KMS-11 (cell line): ENCODE measurements at regions not wholly inside any gene's neighbourhood (a gene's known extent, or its start where the extent isn't known, plus 50 kb on each side); places are given as distances from the start of the nearest gene placed in this dataset.

Experiments used
- H2AFZ ChIP-seq: fragments of 200-600 bp; sonication (generic); 2 replicates; pipeline ENCODE4 v1.6.1; 2016; ENCODE audit warnings: antibody characterized with exemption, mixed run types, low read depth
- H3K27ac ChIP-seq: fragments of 200-600 bp; sonication (generic); 2 replicates; pipeline ENCODE4 v1.6.1; 2016; ENCODE audit warnings: mild to moderate bottlenecking, mixed run types
- H3K27me3 ChIP-seq: fragments of 200-600 bp; sonication (generic); 2 replicates; pipeline ENCODE4 v1.6.1; 2017; ENCODE audit warnings: mild to moderate bottlenecking, low read depth, mixed run types, moderate library complexity; ENCODE audit not compliant: insufficient read depth
- H3K36me3 ChIP-seq: fragments of 200-600 bp; sonication (generic); 2 replicates; pipeline ENCODE4 v1.6.1; 2017; ENCODE audit warnings: mild to moderate bottlenecking, mixed run types; ENCODE audit not compliant: insufficient read depth
- H3K4me1 ChIP-seq: fragments of 200-600 bp; sonication (generic); 2 replicates; pipeline ENCODE4 v1.6.1; 2016; ENCODE audit warnings: mild to moderate bottlenecking, low read depth, mixed run types; ENCODE audit not compliant: poor library complexity, severe bottlenecking
- H3K4me2 ChIP-seq: fragments of 200-600 bp; sonication (generic); 2 replicates; pipeline ENCODE4 v1.7.0; 2016; ENCODE audit warnings: mild to moderate bottlenecking, mixed run types
- H3K4me3 ChIP-seq: fragments of 200-600 bp; sonication (generic); IDR thresholded peaks from 2 replicates; pipeline ENCODE4 v1.6.1; 2017; ENCODE audit warnings: low read depth, low read length, mixed read lengths; ENCODE audit not compliant: insufficient read depth
- H3K79me2 ChIP-seq: fragments of 200-600 bp; sonication (generic); 2 replicates; pipeline ENCODE4 v1.6.1; 2016; ENCODE audit warnings: low read depth, mixed run types; ENCODE audit not compliant: insufficient read depth
- H3K9ac ChIP-seq: fragments of 200-600 bp; sonication (generic); 2 replicates; pipeline ENCODE4 v1.6.1; 2016; ENCODE audit warnings: mild to moderate bottlenecking, mixed run types
- H4K20me1 ChIP-seq: fragments of 200-600 bp; sonication (generic); 2 replicates; pipeline ENCODE4 v1.6.1; 2016; ENCODE audit warnings: mild to moderate bottlenecking, mixed run types; ENCODE audit not compliant: insufficient read depth
- CTCF ChIP-seq: fragments of 200-600 bp; sonication (generic); conservative IDR thresholded peaks from 2 replicates; pipeline ENCODE4 v1.6.1; 2017; ENCODE audit warnings: low read depth, mild to moderate bottlenecking, antibody characterized with exemption, low read length, moderate library complexity, mixed read lengths

- Histone ChIP-seq H3K4me2 (no peak overlapping the region), H3K79me2 (no peaks in the 10 kb centered on the region), H4K20me1 (no peaks in the 10 kb centered on the region), H2AFZ (no peak overlapping the region), H3K4me3 (no peak overlapping the region), H3K27me3 (no peaks in the 10 kb centered on the region), H3K4me1 (peaks cover 31% of the 10 kb centered on the region), H3K36me3 (no peaks in the 10 kb centered on the region), H3K27ac (no peak overlapping the region), H3K9ac (no peak overlapping the region)
- TF ChIP-seq CTCF = no peak
These were observed 106.4 kb upstream of the UGP2 start for GRCh38 chr2:63735263-63735662.

GRCh38 chr2:63735931-63736330 lies 105.8 kb upstream of the UGP2 start:
- H3K4me1 ChIP-seq = peaks cover 31% of the 10 kb centered on the region
- no peaks in the 10 kb centered on the region for H3K36me3 ChIP-seq
- no peaks in the 10 kb centered on the region for H4K20me1 ChIP-seq
- H3K27me3 ChIP-seq = no peaks in the 10 kb centered on the region
- H3K4me2 ChIP-seq = peak overlapping the region; percentile 6; the same call in 1 of the 2 replicates
- H3K9ac ChIP-seq = no peak overlapping the region
- H3K27ac ChIP-seq = no peak overlapping the region
- H2AFZ ChIP-seq = no peak overlapping the region
- H3K79me2 ChIP-seq = no peaks in the 10 kb centered on the region
- H3K4me3 ChIP-seq = no peak overlapping the region
- TF ChIP-seq CTCF = no peak

DNA sequence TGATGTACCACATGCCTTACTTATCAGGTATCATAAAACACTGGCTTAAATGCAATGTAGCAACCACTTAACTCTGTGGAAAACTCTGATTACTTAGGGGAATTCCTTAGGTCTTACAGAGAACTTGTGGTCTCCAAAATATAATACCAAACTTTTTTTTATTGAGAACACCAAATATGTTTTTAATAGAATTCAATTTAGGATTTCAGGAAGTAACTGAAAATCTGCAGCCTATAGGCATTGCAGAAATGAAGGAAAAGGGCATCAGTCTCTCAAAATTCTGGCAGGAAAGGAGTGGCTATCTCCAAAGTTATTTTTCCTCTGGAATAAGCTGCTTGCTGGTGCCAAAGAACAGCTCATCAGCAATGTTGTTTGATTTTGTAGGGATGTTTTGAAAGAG lies 105.3 kb upstream of the UGP2 start:
- no peak for TF ChIP-seq CTCF
- H3K9ac ChIP-seq = no peak overlapping the region
- no peak overlapping the region for H3K4me3 ChIP-seq
- H3K4me1 ChIP-seq = peaks cover 31% of the 10 kb centered on the region
- no peaks in the 10 kb centered on the region for H3K79me2 ChIP-seq
- H2AFZ ChIP-seq = no peak overlapping the region
- H3K4me2 ChIP-seq = peak overlapping the region; percentile 6; the same call in 1 of the 2 replicates
- H4K20me1 ChIP-seq = no peaks in the 10 kb centered on the region
- H3K27me3 ChIP-seq = no peaks in the 10 kb centered on the region
- H3K36me3 ChIP-seq = no peaks in the 10 kb centered on the region
- H3K27ac ChIP-seq = no peak overlapping the region

DNA sequence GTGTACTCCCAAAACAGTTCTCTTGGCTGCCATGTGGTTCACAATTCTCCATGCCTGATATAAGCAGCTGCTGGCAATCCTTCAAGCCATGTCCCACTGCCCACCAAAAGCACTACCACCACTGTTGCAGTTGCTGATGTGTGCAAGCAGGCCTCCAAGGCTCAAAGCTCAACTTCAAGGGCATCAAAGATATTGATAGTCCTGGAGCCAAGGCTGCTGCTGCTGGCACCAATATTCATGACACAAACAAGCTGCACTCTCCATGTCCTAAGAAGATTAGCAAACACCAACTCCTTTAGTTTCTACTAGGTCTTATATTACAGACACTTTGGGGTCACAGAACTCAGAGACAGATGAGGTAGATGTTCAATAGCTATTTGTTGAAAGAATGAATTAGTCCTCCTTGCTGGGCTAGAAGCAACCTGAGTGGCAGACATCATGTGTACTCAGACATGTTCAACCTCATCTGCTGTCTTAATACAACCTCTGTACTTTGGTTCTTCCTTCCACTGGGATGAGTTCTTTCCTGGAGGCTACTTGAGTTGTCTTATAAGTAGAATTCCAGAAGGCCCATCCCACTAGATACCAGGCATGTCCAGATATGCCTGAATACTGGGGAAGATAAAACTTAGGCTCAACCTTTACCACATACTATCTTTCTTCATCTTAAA lies 104.5 kb upstream of the UGP2 start:
- H3K4me1 ChIP-seq = peaks cover 31% of the 10 kb centered on the region
- H3K36me3 ChIP-seq = no peaks in the 10 kb centered on the region
- no peaks in the 10 kb centered on the region for H3K79me2 ChIP-seq
- H2AFZ ChIP-seq = no peak overlapping the region
- H3K9ac ChIP-seq = no peak overlapping the region
- no peak for TF ChIP-seq CTCF
- no peaks in the 10 kb centered on the region for H4K20me1 ChIP-seq
- H3K27ac ChIP-seq = no peak overlapping the region
- H3K27me3 ChIP-seq = no peaks in the 10 kb centered on the region
- H3K4me2 ChIP-seq = no peak overlapping the region
- no peak overlapping the region for H3K4me3 ChIP-seq
